CD4-positive, CD25-positive, alpha-beta regulatory T cell (primary cell): ENCODE measurements at regions not wholly inside any gene's neighbourhood (a gene's known extent, or its start where the extent isn't known, plus 50 kb on each side); places are given as distances from the start of the nearest gene placed in this dataset.

Experiments
- ATAC-seq, 2 donors: fragments of 150-1000 bp; cut with Tn5 transposase; one replicate each; pipeline ENCODE4 v1.10.0; 2021; ENCODE audit warnings: low read depth in 2 of 2, moderate number of reproducible peaks in 2 of 2, moderate library complexity in 1 of 2
- DNase-seq, 3 donors: peaks; one replicate each; pipeline versions ENCODE4 v3.0.0 to v3.0.0-alpha.2; 2012 to 2022; ENCODE audit warnings: mixed read lengths in 1 of 3
- H3K27ac ChIP-seq: one replicate; pipeline ENCODE4 v1.7.0; 2013; ENCODE audit warnings: mild to moderate bottlenecking, low read length; ENCODE audit not compliant: insufficient read depth, poor library complexity, severe bottlenecking
- H3K27me3 ChIP-seq: one replicate; pipeline ENCODE4 v1.7.0; 2013; ENCODE audit warnings: low read length; ENCODE audit not compliant: control insufficient read depth, insufficient read depth
- H3K36me3 ChIP-seq: one replicate; pipeline ENCODE4 v1.7.0; 2013; ENCODE audit warnings: mild to moderate bottlenecking, low read length, moderate library complexity; ENCODE audit not compliant: control insufficient read depth, insufficient read depth
- H3K4me1 ChIP-seq: 2 replicates; pipeline ENCODE4 v1.7.0; 2013; ENCODE audit warnings: mild to moderate bottlenecking, low read length; ENCODE audit not compliant: insufficient read depth, control insufficient read depth, poor library complexity, severe bottlenecking
- H3K4me3 ChIP-seq: one replicate; pipeline ENCODE4 v1.7.0; 2013; ENCODE audit warnings: low read depth, mild to moderate bottlenecking, low read length, moderate library complexity
- H3K9me3 ChIP-seq, 2 experiments: 1 replicate in 1 of 2; 2 replicates in 1 of 2; pipeline ENCODE4 v1.7.0; 2013; ENCODE audit warnings: low read length in 2 of 2, mild to moderate bottlenecking in 1 of 2, moderate library complexity in 1 of 2; ENCODE audit not compliant: control insufficient read depth in 2 of 2
- H3K27ac Mint-ChIP-seq, 3 donors: one replicate each; pipeline ENCODE4 v1.8.0; 2020 to 2022; ENCODE audit warnings: mild to moderate bottlenecking in 3 of 3, mixed read lengths in 3 of 3, moderate library complexity in 2 of 3
- H3K27me3 Mint-ChIP-seq: one replicate; pipeline ENCODE4 v1.8.0; 2022; ENCODE audit warnings: mild to moderate bottlenecking, mixed read lengths
- H3K36me3 Mint-ChIP-seq: one replicate; pipeline ENCODE4 v1.8.0; 2020; ENCODE audit warnings: mixed read lengths
- H3K4me1 Mint-ChIP-seq, 4 donors: one replicate each; pipeline ENCODE4 v1.8.0; 2020 to 2022; ENCODE audit warnings: mixed read lengths in 4 of 4, mild to moderate bottlenecking in 1 of 4
- H3K4me3 Mint-ChIP-seq, 4 donors: one replicate each; pipeline ENCODE4 v1.8.0; 2020 to 2022; ENCODE audit warnings: mild to moderate bottlenecking in 4 of 4, mixed read lengths in 4 of 4, moderate library complexity in 3 of 4
- H3K9me3 Mint-ChIP-seq, 7 donors: one replicate each; pipeline ENCODE4 v1.8.0; 2020 to 2022; ENCODE audit warnings: mixed read lengths in 7 of 7, mild to moderate bottlenecking in 3 of 7, moderate library complexity in 2 of 7

DNA sequence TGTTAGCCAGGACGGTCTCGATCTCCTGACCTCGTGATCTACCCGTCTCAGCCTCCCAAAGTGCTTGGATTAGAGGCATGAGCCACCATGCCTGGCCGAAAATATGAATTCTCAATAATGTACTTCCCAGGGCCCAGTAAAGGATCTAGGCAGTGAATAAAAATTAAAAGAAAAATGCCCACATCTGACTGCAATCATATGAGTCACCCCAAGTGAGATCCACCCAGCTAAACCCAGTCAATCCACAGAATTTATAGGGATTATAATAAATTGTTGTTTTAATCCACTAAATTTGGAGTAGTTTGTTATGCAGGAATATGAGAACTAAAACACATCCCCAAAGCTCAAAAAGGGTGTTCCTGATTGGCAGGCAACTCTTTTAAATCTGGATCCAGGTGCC is 93.5 kb upstream of the STK39 start:
- Mint-ChIP-seq H3K27me3 (peaks cover 29% of the 10 kb centered on the region), H3K4me3 (no peak overlapping the region), H3K27ac (no peak overlapping the region), H3K4me1 (peaks cover 0 to 6% (median 1%) of the 10 kb centered on the region in 4 donors), H3K9me3 (peaks cover 0 to 2% (median 0%) of the 10 kb centered on the region in 7 donors), H3K36me3 (no peaks in the 10 kb centered on the region)
- no peaks in the 10 kb centered on the region for H3K36me3 ChIP-seq
- ATAC-seq: no peak
- peaks cover 9% of the 10 kb centered on the region for H3K27me3 ChIP-seq
- no peak overlapping the region for H3K27ac ChIP-seq
- peaks cover 4% of the 10 kb centered on the region for H3K4me1 ChIP-seq
- no peak overlapping the region for H3K4me3 ChIP-seq
- no peak for DNase-seq
- no peaks in the 10 kb centered on the region for H3K9me3 ChIP-seq

DNA sequence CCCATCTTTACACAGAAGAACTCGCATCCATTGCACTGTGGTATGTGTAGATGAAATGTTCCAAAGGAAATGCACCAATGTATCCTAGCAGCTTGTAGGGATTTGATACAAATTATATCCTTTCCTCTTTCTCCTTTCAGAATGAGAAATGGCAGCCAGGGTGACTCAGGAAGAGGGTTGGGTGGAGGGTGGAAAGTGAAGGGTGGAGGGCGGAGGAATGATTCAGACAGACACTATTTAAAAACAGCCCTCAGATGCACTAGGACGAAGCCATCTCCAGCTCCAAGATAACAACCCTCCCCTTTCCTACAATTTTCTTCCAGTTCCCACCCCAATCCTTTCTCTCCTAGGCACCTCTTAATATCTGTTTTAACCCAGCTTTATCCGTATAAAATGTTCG is 96.2 kb upstream of the STK39 start:
- Mint-ChIP-seq H3K36me3 (no peaks in the 10 kb centered on the region), H3K9me3 (peaks cover 0 to 2% (median 0%) of the 10 kb centered on the region in 7 donors), H3K4me1 (peaks cover 0 to 6% (median 1%) of the 10 kb centered on the region in 4 donors), H3K27me3 (peaks cover 39% of the 10 kb centered on the region), H3K4me3 (no peak overlapping the region), H3K27ac (no peak overlapping the region)
- peaks cover 11% of the 10 kb centered on the region for H3K27me3 ChIP-seq
- H3K4me3 ChIP-seq: no peak overlapping the region
- ATAC-seq: no peak
- DNase-seq: no peak
- no peak overlapping the region for H3K27ac ChIP-seq
- H3K9me3 ChIP-seq: no peaks in the 10 kb centered on the region
- H3K4me1 ChIP-seq: no peaks in the 10 kb centered on the region
- no peaks in the 10 kb centered on the region for H3K36me3 ChIP-seq

GRCh38 chr2:168344706-168345105 is 97.3 kb upstream of the STK39 start:
- Histone ChIP-seq H3K4me3 (no peak overlapping the region), H3K9me3 (no peaks in the 10 kb centered on the region), H3K27ac (no peak overlapping the region), H3K36me3 (no peaks in the 10 kb centered on the region), H3K27me3 (peaks cover 11% of the 10 kb centered on the region), H3K4me1 (no peaks in the 10 kb centered on the region)
- Mint-ChIP-seq H3K4me1 (peaks cover 0 to 6% (median 1%) of the 10 kb centered on the region in 4 donors), H3K4me3 (no peak overlapping the region), H3K36me3 (no peaks in the 10 kb centered on the region), H3K27me3 (peaks cover 38% of the 10 kb centered on the region), H3K9me3 (peaks cover 0 to 2% (median 0%) of the 10 kb centered on the region in 7 donors), H3K27ac (no peak overlapping the region)
- DNase-seq (no peak), ATAC-seq (no peak)

DNA sequence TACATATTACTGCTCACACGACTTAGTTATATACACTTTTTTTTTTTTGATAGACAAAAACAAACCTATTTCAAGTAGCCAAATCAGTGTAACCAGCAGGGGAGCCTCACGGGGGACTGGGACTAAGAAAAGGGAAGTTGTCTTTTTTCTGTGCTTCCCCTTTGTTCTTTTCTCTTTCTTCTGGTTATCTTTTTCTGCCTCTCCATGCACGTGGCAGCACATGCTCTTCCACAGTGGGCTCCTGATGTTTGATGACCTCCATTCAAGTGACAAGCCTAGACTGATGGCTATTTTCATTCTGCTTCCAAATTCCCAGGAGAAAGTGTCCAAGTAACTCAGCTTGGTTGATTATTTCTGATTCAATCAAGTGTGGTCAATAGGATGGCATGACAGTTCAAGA is 98.2 kb upstream of the STK39 start:
- Histone ChIP-seq H3K27ac (no peak overlapping the region), H3K27me3 (peaks cover 11% of the 10 kb centered on the region), H3K4me3 (no peak overlapping the region), H3K4me1 (no peaks in the 10 kb centered on the region), H3K36me3 (no peaks in the 10 kb centered on the region), H3K9me3 (no peaks in the 10 kb centered on the region)
- H3K36me3 Mint-ChIP-seq: no peaks in the 10 kb centered on the region
- peaks cover 45% of the 10 kb centered on the region for H3K27me3 Mint-ChIP-seq
- no peak overlapping the region for H3K27ac Mint-ChIP-seq
- peaks cover 0 to 6% (median 1%) of the 10 kb centered on the region in 4 donors for H3K4me1 Mint-ChIP-seq
- H3K9me3 Mint-ChIP-seq: peaks cover 0 to 2% (median 0%) of the 10 kb centered on the region in 7 donors
- ATAC-seq (no peak), DNase-seq (no peak)
- no peak overlapping the region for H3K4me3 Mint-ChIP-seq

GRCh38 chr2:168346725-168347477 is 99.5 kb upstream of the STK39 start:
- Mint-ChIP-seq H3K4me1 (peaks cover 0 to 6% (median 1%) of the 10 kb centered on the region in 4 donors), H3K36me3 (no peaks in the 10 kb centered on the region), H3K27me3 (peaks cover 41% of the 10 kb centered on the region), H3K4me3 (peak overlapping the region; percentile 2 to 88 (median 64)), H3K27ac (peak overlapping the region; percentile 60 to 78 (median 65)), H3K9me3 (peaks cover 0 to 2% (median 0%) of the 10 kb centered on the region in 7 donors)
- Histone ChIP-seq H3K9me3 (no peaks in the 10 kb centered on the region), H3K27me3 (peaks cover 5% of the 10 kb centered on the region), H3K4me3 (peak overlapping the region; percentile 77), H3K36me3 (no peaks in the 10 kb centered on the region), H3K4me1 (no peaks in the 10 kb centered on the region), H3K27ac (no peak overlapping the region)
- peak; percentile 43 to 69 for ATAC-seq
- DNase-seq: peak; percentile 28 to 72 (median 65)

DNA sequence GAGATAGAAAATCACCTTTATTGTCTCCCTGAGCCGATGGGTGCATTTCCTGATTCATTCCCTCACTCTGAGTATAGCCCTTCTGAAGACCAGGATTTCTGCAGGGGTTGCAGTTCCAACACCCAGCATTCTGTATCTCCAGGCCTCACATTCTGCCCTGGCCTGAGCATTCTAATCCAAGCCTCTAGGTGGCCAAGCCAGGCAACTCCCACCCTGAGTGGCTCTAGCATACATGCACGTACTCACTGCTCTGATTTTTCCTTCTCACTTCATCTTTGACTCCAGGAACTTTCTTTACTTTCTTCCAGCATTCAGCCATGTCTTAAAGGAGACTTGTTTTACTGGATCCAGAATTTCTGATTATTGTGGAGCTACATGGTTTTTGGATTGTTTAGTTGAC is 100.7 kb upstream of the STK39 start:
- peaks cover 0 to 2% (median 0%) of the 10 kb centered on the region in 7 donors for H3K9me3 Mint-ChIP-seq
- Histone ChIP-seq H3K27ac (no peak overlapping the region), H3K36me3 (no peaks in the 10 kb centered on the region), H3K27me3 (peaks cover 5% of the 10 kb centered on the region), H3K4me1 (no peaks in the 10 kb centered on the region), H3K4me3 (no peak overlapping the region), H3K9me3 (no peaks in the 10 kb centered on the region)
- H3K27ac Mint-ChIP-seq: no peak overlapping the region
- no peaks in the 10 kb centered on the region for H3K36me3 Mint-ChIP-seq
- no peak for DNase-seq
- no peak for ATAC-seq
- H3K4me3 Mint-ChIP-seq: peak overlapping the region in 2 of 4 donors; percentile 4 to 43
- H3K4me1 Mint-ChIP-seq: peaks cover 0 to 6% (median 1%) of the 10 kb centered on the region in 4 donors
- H3K27me3 Mint-ChIP-seq: peaks cover 51% of the 10 kb centered on the region

- no peak for ATAC-seq
- peaks cover 4% of the 10 kb centered on the region for H3K27me3 ChIP-seq
These were observed 103.0 kb upstream of the STK39 start for GRCh38 chr2:168350380-168350779.

GRCh38 chr2:168353251-168353650 is 102.8 kb upstream of the CERS6 start:
- H3K4me1 ChIP-seq: no peaks in the 10 kb centered on the region
- H3K27ac ChIP-seq: no peak overlapping the region
- H3K27me3 ChIP-seq: peaks cover 2% of the 10 kb centered on the region
- no peak overlapping the region for H3K4me3 ChIP-seq
- H3K4me3 Mint-ChIP-seq: no peak overlapping the region
- peaks cover 0 to 15% (median 2%) of the 10 kb centered on the region in 4 donors for H3K4me1 Mint-ChIP-seq
- H3K9me3 ChIP-seq: no peaks in the 10 kb centered on the region
- ATAC-seq: no peak
- no peak for DNase-seq
- H3K36me3 ChIP-seq: no peaks in the 10 kb centered on the region
- H3K9me3 Mint-ChIP-seq: peaks cover 0 to 1% (median 0%) of the 10 kb centered on the region in 7 donors
- no peaks in the 10 kb centered on the region for H3K36me3 Mint-ChIP-seq
- peaks cover 41% of the 10 kb centered on the region for H3K27me3 Mint-ChIP-seq
- H3K27ac Mint-ChIP-seq: no peak overlapping the region

More at GRCh38 chr2:168350380-168350779, 103.0 kb upstream of the STK39 start:
- H3K4me3 ChIP-seq: no peak overlapping the region
- no peaks in the 10 kb centered on the region for H3K36me3 Mint-ChIP-seq
- peaks cover 51% of the 10 kb centered on the region for H3K27me3 Mint-ChIP-seq
- no peak for DNase-seq
- no peak overlapping the region for H3K4me3 Mint-ChIP-seq
- H3K36me3 ChIP-seq: no peaks in the 10 kb centered on the region
- H3K9me3 ChIP-seq: no peaks in the 10 kb centered on the region
- H3K4me1 Mint-ChIP-seq: peaks cover 0 to 14% (median 1%) of the 10 kb centered on the region in 4 donors
- no peak overlapping the region for H3K27ac ChIP-seq
- H3K27ac Mint-ChIP-seq: no peak overlapping the region
- peaks cover 0 to 2% (median 0%) of the 10 kb centered on the region in 7 donors for H3K9me3 Mint-ChIP-seq
- no peaks in the 10 kb centered on the region for H3K4me1 ChIP-seq
